ENCODE measurements at regions not wholly inside any gene's neighbourhood (a gene's known extent, or its start where the extent isn't known, plus 50 kb on each side); places are given as distances from the start of the nearest gene placed in this dataset.
"Not testable (repeated sequence)": the region's sequence is repeated elsewhere in the genome, so short reads cannot be mapped to it uniquely, and the experiment has no call there.

DNA sequence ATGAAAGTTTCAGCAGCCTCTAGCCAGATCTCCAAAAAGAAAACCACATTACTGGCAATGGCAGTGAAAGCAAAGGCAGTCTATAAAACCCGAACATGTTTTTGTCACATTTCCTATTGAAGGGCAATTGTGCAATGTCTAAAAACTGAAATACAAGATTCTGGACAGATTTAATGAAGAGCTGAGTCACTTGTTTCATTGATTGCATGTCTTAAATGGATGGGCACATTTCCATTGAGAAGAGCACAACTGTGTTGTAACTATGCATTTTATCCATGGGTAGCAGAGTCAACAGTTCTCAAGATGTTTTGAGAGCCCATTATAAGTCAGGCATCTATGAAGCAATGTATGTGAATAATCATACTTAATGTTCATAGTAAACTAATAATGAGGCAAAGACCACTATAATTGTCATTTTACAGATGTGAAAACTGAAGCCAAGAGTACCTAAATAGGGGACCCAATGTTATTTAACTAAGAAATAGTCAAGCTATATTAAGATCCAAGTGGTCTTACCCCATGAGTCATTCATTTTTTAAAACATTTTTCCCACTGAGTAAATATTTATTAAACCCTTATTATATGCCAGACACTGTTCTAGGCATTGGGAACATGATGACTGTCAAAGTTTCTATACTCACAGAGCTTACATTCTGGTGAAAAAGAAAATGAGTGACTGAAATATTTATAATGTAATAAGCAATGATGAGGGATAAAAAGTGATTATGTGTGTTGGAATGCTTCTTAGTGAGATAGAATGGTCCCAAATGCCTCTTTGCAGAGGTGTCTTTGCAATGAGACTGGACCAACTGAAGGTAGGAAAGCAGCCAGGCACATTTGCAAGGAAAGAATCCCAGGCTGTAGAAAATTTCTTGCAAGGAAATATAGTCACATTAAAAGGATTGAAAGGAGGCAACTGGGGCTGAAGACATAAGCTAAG is 818.9 kb upstream of the ACVR2A start:
- no peak for DNase-seq (ENCODE audit: low read depth in 2 of 2)

DNA sequence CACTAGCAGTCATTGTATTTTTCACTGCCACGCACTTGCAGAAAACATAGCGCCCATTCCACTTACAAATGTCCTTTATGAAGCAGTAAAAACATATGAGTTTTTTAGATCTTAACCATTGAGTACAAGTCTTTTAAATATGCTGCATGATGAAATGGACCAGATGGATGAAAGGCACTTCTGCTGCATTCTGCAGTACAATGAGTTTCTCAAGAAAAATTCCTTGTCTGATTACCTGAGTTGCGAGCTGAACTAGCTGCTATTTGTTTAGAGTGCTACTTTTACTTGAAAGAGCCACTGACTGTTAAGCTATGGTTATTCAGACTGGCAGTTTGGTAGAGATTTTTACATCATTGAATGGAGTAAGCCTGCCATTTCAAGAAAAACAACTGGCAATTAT is 825.5 kb upstream of the ACVR2A start:
- no peak for DNase-seq (ENCODE audit: low read depth in 2 of 2)

DNA sequence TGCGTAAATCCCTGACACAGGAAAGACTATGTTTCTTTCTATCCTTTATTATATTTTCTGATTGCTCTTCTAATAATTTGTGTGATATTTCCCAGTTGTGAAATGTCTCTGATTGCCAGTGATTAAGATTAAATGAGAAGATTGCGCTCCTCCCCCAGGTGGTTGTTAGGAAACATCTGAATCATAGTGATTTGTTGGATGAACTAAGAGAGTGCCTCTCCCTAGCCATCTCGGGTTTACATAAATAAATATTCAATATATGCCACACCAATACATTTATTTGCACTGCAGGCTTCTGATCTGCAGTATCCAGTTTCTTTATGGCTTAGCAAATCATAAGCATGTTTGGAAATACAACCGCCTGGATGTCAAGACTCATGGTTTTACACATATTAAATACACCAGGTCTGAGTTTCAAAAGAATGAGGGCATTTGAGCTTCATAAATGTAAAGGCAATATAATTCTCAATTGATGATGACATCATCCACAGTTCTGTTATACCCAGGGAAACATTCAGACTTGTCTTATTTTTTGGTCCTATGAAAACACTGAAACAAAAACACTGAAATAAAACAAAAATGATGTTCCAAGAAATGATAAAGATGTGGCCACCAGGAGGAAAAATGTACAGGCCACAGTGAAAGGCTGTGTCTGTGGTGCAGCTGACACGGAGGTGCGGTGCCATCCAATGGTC is 826.7 kb upstream of the ACVR2A start:
- no peak for DNase-seq (ENCODE audit: low read depth in 2 of 2)

DNA sequence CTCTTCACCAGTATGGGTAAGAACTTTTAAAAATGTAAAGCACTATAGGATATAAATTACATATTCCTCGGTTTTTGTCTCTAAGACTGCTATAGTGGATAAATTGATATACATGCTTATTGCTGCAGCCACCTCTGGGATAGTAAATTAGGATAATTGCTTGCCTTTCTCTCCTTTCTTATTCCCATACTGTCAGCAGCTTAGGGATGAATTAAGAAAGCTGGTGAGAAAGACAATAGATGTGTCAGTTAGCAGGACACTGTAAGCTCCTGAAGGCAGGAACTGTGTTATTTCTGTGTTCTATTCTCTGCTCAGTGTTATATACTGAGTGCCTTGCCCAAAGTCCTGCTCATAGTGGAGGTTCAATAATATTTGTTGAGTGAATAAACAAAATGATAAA is 828.6 kb upstream of the ACVR2A start:
- DNase-seq (ENCODE audit: low read depth in 2 of 2), result no peak

GRCh38 chr2:147015591-147015990 is 829.2 kb upstream of the ACVR2A start:
- DNase-seq (ENCODE audit: low read depth in 2 of 2), result no peak

DNA sequence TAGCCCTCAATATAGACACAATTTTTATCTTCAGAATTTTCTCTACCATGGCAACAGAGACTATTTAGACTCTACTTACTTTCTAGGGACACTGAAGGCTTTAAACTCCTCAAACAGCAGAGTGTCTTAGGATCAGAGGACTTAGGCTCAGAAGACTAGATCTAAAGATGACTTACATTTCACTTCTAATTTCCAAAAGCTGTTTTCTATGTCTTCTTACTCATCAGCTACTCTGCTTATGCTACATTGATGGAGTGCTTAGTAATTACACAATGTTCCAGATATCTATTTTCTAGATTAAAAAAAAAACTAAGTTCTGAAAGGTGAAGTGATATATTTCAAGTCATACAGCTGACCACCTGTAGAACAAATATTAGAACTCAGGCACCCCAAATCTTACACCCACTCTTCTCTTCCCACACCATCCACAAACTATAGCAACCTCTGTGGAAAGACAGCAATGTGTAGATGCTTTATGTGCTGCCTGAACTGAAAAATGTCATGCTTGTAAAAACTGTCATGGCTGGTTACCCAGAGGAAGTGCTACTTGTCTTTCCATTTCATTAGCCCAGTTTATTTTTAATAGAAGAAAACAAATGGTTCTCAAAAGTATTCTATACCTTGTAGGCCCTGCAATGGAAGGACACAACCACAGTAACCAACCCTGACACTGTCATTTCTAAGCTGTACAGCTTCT is 831.0 kb upstream of the ACVR2A start:
- no peak for DNase-seq (ENCODE audit: low read depth in 2 of 2)

- no peak for DNase-seq (ENCODE audit: low read depth in 2 of 2)
These were observed 836.3 kb upstream of the ACVR2A start for GRCh38 chr2:147008481-147008880.

DNA sequence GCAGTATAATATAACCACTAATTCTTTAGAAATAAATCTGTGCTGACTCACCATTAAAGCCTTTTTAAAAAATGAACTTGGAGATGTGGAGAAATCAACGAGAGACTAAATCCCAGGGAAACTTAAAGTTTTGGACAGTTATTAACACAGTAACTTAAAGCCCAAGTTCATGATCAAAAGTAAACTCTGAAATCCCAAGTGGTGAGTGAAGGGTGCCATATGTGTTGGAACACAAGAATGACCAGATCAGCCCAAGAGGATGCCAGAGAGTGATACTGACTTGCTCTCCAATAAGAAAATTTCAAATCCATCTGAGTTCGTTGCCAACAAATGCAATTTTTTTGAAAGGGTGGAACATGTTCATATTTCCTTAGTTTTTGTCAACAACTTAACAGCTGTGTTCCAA is 838.1 kb upstream of the ACVR2A start:
- DNase-seq (ENCODE audit: low read depth in 2 of 2), result no peak

- DNase-seq (ENCODE audit: low read depth in 2 of 2), result no peak
These were observed 841.7 kb upstream of the ACVR2A start for GRCh38 chr2:147003081-147003480.

- DNase-seq (ENCODE audit: low read depth in 2 of 2), result no peak
These were observed 842.6 kb upstream of the ACVR2A start for GRCh38 chr2:147002256-147002655.

GRCh38 chr2:147001061-147001460 is 843.8 kb upstream of the ACVR2A start:
- DNase-seq (ENCODE audit: low read depth in 2 of 2), result no peak

DNA sequence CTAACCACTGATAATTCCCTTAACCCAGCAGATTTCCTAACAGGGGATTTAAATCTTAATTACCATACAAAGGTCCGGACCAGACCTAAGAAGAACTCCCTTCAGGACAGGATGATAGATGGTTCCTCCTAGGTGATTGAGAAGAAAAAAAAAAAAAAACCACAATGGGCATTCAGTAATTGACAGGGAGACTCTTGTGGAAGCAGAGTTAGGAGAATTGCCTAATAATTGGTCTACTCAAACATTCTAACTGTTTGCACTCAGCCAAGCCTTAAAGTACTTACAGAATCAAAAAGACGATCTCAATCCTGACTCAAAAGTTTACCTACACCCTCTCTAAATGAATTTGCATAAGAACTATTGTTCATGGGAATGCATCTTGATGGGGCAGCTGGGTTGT is 844.7 kb upstream of the ACVR2A start:
- not testable (repeated sequence) for DNase-seq (ENCODE audit: low read depth in 2 of 2)

DNA sequence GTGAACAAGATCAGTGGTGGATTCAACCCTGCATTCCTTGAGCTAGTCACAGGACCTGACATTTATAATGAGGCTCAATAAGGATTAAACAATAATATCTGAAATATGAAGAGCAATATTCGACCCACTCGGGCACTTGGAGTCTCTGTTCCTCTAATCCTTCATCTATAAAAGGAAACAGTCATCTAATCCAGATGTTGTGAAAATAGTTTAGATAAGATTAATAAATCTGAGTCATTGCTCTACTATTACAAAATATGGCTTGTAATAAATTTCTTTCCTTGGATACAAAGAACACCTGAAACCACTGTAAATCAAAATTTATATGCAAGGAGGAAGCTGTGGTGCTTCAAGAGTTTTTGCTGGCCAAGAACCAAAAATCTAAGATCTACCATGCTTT is 846.9 kb upstream of the ACVR2A start:
- DNase-seq (ENCODE audit: low read depth in 2 of 2), result no peak

DNA sequence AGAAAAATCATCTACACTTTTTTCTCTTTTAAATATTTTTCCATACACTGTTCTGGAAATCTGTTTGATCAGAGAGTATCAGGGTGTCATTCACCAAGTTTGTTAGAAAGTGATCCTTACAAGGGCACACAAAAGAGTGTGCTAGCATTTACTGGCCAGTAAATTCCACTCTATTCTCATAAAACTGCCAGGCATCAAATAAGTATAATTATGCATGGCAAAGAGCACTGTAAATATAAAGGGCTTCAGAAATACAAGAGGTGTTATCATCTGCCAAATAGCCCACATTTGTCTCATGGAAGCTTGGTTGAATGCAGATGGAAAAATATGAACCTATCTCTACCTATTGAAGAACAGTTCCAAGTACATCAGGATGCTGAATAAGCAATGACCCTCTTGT is 847.3 kb upstream of the ACVR2A start:
- no peak for DNase-seq (ENCODE audit: low read depth in 2 of 2)

DNA sequence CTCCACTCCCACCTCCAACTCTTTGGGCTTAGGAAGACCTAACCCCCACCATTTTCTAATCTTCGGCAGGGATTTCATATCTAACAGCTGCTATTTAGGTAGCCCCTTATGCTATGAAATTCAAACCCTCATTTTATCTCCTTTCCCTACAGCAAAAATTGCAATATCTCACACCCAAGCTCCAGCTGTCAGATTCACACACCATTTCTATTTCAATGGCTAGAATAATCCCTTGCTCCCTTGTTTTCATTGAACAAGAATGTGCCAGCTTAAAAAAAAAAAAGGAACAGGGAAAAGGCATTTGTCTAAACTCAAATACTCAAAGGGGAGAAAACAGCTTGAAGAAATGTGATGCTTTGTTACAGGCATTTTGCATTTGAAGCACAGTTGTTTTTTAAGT is 850.6 kb upstream of the ACVR2A start:
- DNase-seq (ENCODE audit: low read depth in 2 of 2), result no peak

GRCh38 chr2:146992466-146992865 is 852.4 kb upstream of the ACVR2A start:
- no peak for DNase-seq (ENCODE audit: low read depth in 2 of 2)

DNA sequence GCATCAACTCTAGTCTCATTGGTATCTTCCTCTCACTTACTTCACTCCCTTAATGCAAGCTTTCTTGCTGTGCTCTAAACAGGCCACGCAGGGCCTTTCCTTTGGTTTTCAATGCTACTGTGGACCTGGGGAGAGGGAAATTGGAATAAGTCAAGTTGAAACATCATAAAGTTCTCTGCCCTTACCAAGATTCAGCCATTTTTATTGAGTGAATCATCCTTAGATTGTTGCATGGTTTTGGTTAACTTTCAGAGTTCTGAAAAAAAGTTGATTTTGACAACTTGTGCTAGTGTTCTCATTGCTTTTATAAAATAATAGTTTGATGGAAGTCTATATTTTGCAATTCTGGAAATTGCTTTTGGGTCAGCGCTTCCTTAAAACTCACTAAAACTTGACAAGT is 852.8 kb upstream of the ACVR2A start:
- no peak for DNase-seq (ENCODE audit: low read depth in 2 of 2)

DNA sequence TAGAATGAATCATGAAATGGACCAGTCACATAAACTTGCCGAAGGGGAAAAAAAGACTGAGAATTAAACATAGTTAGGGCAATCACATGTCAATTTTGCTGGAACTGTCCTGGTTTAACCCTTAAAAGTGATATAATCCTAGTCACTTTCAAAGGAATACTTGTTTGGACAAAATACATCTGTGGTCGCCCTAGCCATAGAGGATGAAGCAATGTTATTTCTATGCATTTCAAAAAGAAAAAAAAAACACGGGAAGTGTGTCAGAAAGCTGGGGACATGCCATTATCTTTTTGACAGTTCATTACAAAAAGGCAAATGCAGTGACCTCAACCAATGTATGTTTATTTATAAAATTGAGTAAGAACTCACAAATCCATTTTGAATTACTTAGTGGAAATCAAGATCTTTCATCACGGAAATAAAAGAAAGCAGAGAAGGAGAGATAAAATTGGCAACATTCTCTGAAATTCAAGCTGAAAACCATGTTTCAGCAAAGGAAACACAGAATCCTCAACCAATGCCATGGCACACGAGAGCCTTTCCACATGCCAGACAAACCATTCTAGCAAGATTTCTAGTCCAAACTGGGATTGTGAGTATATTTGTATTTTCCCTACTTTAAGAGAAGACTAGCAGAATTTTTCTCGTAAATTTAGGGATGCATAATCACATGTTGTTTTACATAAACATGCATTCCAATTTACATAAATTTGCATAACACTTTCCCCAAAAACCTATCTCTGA is 854.3 kb upstream of the ACVR2A start:
- peak in 1 of 2 donors; percentile 27 for DNase-seq (ENCODE audit: low read depth in 2 of 2)

GRCh38 chr2:146989741-146990140 is 855.1 kb upstream of the ACVR2A start:
- no peak for DNase-seq (ENCODE audit: low read depth in 2 of 2)

- no peak for DNase-seq (ENCODE audit: low read depth in 2 of 2)
These were observed 856.8 kb upstream of the ACVR2A start for GRCh38 chr2:146987996-146988395.

- DNase-seq (ENCODE audit: low read depth in 2 of 2), result peak; percentile 1 to 76
These were observed 858.7 kb upstream of the ACVR2A start for GRCh38 chr2:146986161-146986560.

- no peak for DNase-seq (ENCODE audit: low read depth in 2 of 2)
These were observed 859.1 kb upstream of the ACVR2A start for GRCh38 chr2:146985753-146986152.

Measured in lung microvascular endothelial cell (primary cell).